NB4 (cell line): ENCODE measurements at regions not wholly inside any gene's neighbourhood (a gene's known extent, or its start where the extent isn't known, plus 50 kb on each side); places are given as distances from the start of the nearest gene placed in this dataset.
"Not testable (repeated sequence)": the region's sequence is repeated elsewhere in the genome, so short reads cannot be mapped to it uniquely, and the experiment has no call there.

Experiments used
- CTCF ChIP-seq: IDR thresholded peaks from one replicate; pipeline ENCODE4 v1.5.1; 2012; ENCODE audit warnings: low read depth, low read length
- MAX ChIP-seq: IDR thresholded peaks from 2 replicates; pipeline ENCODE4 v1.6.1; 2011; ENCODE audit warnings: low read depth, low read length
- POLR2A ChIP-seq: IDR thresholded peaks from 2 replicates; pipeline ENCODE4 v1.6.1; 2011; ENCODE audit warnings: mild to moderate bottlenecking; ENCODE audit not compliant: insufficient read length; ENCODE audit errors: extremely low read depth

- not testable (repeated sequence) for TF ChIP-seq CTCF, MAX, POLR2A
These were observed 171.5 kb upstream of the SPHKAP start for GRCh38 chr2:228352980-228353379.
